OCI-LY1 (cell line): ENCODE measurements at regions not wholly inside any gene's neighbourhood (a gene's known extent, or its start where the extent isn't known, plus 50 kb on each side); places are given as distances from the start of the nearest gene placed in this dataset.

Source experiments
- H2AFZ ChIP-seq: fragments of 200-600 bp; sonication (generic), shearing (Covaris generic); 2 replicates; pipeline ENCODE4 v1.6.0; 2014; ENCODE audit warnings: antibody characterized with exemption, mild to moderate bottlenecking, low read length
- H3F3A ChIP-seq: fragments of 200-600 bp; sonication (generic), shearing (Covaris generic); 2 replicates; pipeline ENCODE4 v1.6.0; 2014; ENCODE audit warnings: mild to moderate bottlenecking, antibody characterized with exemption, low read length, moderate library complexity; ENCODE audit not compliant: insufficient read depth
- H3K27ac ChIP-seq: fragments of 200-600 bp; sonication (generic); 2 replicates; pipeline ENCODE4 v1.5.1; 2014; ENCODE audit warnings: low read length, mixed run types, mild to moderate bottlenecking, low read depth; ENCODE audit not compliant: poor library complexity, severe bottlenecking
- H3K27me3 ChIP-seq: fragments of 200-600 bp; sonication (generic); 2 replicates; pipeline ENCODE4 v1.6.0; 2014; ENCODE audit warnings: antibody characterized with exemption, mild to moderate bottlenecking, low read length, moderate library complexity; ENCODE audit not compliant: insufficient read depth
- H3K36me3 ChIP-seq: fragments of 200-600 bp; sonication (generic); 2 replicates; pipeline ENCODE4 v1.6.1; 2014; ENCODE audit warnings: mild to moderate bottlenecking, antibody characterized with exemption, low read length, moderate library complexity, mixed read lengths; ENCODE audit not compliant: insufficient read depth
- H3K4me1 ChIP-seq: fragments of 200-600 bp; sonication (generic); 2 replicates; pipeline ENCODE4 v1.5.1; 2014; ENCODE audit warnings: mild to moderate bottlenecking, low read length, moderate library complexity; ENCODE audit not compliant: insufficient read depth, severe bottlenecking
- H3K4me2 ChIP-seq: fragments of 200-600 bp; sonication (generic), shearing (Covaris generic); 2 replicates; pipeline ENCODE4 v1.6.1; 2014; ENCODE audit warnings: low read length
- H3K4me3 ChIP-seq: fragments of 200-600 bp; sonication (generic); 2 replicates; pipeline ENCODE4 v1.5.1; 2014; ENCODE audit warnings: low read length, low read depth, mild to moderate bottlenecking, mixed read lengths; ENCODE audit not compliant: poor library complexity, severe bottlenecking
- H3K79me2 ChIP-seq: fragments of 200-600 bp; shearing (Covaris generic); 2 replicates; pipeline ENCODE4 v1.6.1; 2016; ENCODE audit warnings: mixed run types, low read length, mixed read lengths; ENCODE audit not compliant: insufficient read depth
- H3K9ac ChIP-seq: fragments of 200-600 bp; sonication (generic), shearing (Covaris generic); 2 replicates; pipeline ENCODE4 v1.6.1; 2014; ENCODE audit warnings: mild to moderate bottlenecking, low read length, mixed read lengths
- H3K9me2 ChIP-seq: fragments of 200-600 bp; sonication (generic), shearing (Covaris generic); 2 replicates; pipeline ENCODE4 v1.6.1; 2014; ENCODE audit warnings: low read depth, mild to moderate bottlenecking, low read length, mixed read lengths
- H3K9me3 ChIP-seq: fragments of 200-600 bp; shearing (Covaris generic); 2 replicates; pipeline ENCODE4 v1.6.1; 2014; ENCODE audit warnings: low read length, mixed read lengths
- H4K20me1 ChIP-seq: fragments of 200-600 bp; sonication (generic), shearing (Covaris generic); 2 replicates; pipeline ENCODE4 v1.6.0; 2016; ENCODE audit warnings: mild to moderate bottlenecking, low read length; ENCODE audit not compliant: insufficient read depth
- EZH2 ChIP-seq: fragments of 200-600 bp; sonication (generic), shearing (Covaris generic); IDR thresholded peaks from 2 replicates; pipeline ENCODE4 v1.8.0; 2017; ENCODE audit warnings: borderline replicate concordance, mixed run types, mild to moderate bottlenecking, antibody characterized with exemption, low read length, moderate library complexity, mixed read lengths
- TF ChIP-seq, protein P1 (sequence below): fragments of 200-600 bp; sonication (generic), shearing (Covaris generic); IDR thresholded peaks from 2 replicates; pipeline ENCODE4 v1.5.1; 2017; ENCODE audit warnings: mild to moderate bottlenecking, antibody characterized with exemption, low read length, moderate library complexity, mixed read lengths

DNA sequence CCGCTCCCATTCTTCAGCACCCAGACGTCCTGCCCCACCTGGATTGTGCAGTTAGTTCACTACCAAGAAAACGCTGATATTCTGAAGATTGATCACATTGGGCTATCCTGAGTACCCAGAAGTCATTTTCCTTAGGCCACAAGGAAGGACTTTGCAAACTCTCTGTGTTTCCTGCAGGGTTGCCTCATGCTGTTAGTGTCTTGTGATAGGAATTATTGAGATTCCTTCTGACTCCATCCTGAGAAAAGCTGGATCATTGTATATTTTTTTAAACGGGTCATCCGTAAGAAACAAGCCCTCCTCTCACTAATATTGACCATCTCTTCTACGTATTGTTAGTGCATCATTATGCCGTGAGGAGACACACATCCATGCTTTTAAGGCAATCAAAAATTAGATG, 96.0 kb upstream of the DAPK1 start:
- Histone ChIP-seq H4K20me1 (no peaks in the 10 kb centered on the region), H3K27ac (no peak overlapping the region), H3K36me3 (no peaks in the 10 kb centered on the region), H3K4me2 (no peak overlapping the region), H3K4me1 (no peaks in the 10 kb centered on the region), H2AFZ (no peak overlapping the region), H3K79me2 (no peaks in the 10 kb centered on the region), H3K27me3 (no peaks in the 10 kb centered on the region), H3K9ac (no peak overlapping the region), H3K9me3 (no peaks in the 10 kb centered on the region), H3F3A (no peaks in the 10 kb centered on the region), H3K9me2 (no peaks in the 10 kb centered on the region), H3K4me3 (no peak overlapping the region)
- TF ChIP-seq EZH2: no peak
- TF ChIP-seq, protein P1, sequence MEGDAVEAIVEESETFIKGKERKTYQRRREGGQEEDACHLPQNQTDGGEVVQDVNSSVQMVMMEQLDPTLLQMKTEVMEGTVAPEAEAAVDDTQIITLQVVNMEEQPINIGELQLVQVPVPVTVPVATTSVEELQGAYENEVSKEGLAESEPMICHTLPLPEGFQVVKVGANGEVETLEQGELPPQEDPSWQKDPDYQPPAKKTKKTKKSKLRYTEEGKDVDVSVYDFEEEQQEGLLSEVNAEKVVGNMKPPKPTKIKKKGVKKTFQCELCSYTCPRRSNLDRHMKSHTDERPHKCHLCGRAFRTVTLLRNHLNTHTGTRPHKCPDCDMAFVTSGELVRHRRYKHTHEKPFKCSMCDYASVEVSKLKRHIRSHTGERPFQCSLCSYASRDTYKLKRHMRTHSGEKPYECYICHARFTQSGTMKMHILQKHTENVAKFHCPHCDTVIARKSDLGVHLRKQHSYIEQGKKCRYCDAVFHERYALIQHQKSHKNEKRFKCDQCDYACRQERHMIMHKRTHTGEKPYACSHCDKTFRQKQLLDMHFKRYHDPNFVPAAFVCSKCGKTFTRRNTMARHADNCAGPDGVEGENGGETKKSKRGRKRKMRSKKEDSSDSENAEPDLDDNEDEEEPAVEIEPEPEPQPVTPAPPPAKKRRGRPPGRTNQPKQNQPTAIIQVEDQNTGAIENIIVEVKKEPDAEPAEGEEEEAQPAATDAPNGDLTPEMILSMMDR: no peak

DNA sequence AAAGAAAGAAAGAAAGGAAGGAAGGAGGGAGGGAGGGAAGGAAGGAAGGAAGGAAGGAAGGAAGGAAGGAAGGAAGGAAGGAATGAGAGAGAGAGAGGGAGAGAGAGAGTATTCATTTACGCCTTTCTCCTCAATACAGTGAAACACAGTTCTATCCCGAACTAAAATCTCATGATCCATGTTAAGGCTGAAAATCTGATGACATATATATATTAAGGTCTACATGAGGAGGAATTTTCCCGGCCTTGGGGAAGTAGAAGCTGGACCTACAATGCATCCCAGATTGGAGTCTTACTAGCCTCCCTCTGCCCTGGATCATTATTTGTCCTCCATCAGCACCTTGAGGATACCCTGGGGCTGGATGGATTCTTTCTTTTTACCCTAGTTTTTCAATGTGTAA, 95.1 kb upstream of the DAPK1 start:
- no peaks in the 10 kb centered on the region for H3K9me2 ChIP-seq
- no peaks in the 10 kb centered on the region for H3K4me1 ChIP-seq
- no peaks in the 10 kb centered on the region for H3F3A ChIP-seq
- H3K9me3 ChIP-seq: no peaks in the 10 kb centered on the region
- H3K27me3 ChIP-seq: no peaks in the 10 kb centered on the region
- TF ChIP-seq, protein P1: no peak
- TF ChIP-seq EZH2: no peak
- no peaks in the 10 kb centered on the region for H4K20me1 ChIP-seq
- no peak overlapping the region for H3K27ac ChIP-seq
- no peak overlapping the region for H2AFZ ChIP-seq
- H3K36me3 ChIP-seq: no peaks in the 10 kb centered on the region
- H3K9ac ChIP-seq: no peak overlapping the region
- no peak overlapping the region for H3K4me3 ChIP-seq
- no peak overlapping the region for H3K4me2 ChIP-seq
- H3K79me2 ChIP-seq: no peaks in the 10 kb centered on the region

DNA sequence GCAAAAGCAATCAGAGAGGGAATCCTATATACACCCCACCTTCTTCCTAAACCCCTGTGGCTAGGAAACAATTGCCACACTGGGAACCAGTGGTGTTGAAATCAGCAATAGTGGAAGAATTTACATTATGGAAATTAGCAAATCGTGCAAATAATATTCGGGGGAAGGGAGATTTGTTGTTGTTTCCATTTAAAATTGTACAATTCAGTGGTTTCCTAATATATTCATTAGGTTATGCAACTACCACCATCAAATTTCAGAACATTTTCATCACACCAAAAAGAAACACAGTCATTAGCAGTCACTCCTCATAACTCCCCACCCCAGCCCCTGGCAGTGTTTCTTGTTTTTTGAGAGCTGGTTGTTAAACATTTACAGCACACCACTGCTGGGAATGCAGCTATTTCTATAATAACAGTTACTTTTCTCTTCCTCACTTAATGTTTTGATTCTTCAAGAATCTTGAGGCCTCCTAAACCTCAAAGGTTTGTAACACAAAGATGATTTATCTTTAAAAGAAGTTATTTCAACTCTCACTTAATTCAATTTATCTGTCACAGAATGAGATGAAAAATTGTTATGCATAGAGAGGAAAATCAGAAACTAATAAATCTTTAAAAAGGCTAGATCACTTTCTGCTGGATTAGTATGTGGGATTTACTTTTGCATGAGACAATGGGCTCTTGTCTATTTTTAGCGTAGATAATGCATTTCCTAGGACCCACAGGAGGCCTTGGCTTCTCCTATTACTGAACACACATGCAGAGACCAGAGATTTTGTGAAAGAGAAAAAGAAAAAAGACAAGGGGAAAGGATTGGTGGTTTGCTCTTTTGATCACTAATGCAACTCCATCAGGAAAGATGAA, 91.8 kb upstream of the DAPK1 start:
- H3F3A ChIP-seq: no peaks in the 10 kb centered on the region
- no peak overlapping the region for H2AFZ ChIP-seq
- H3K4me2 ChIP-seq: no peak overlapping the region
- H3K4me3 ChIP-seq: no peak overlapping the region
- no peak overlapping the region for H3K27ac ChIP-seq
- H3K9me3 ChIP-seq: no peaks in the 10 kb centered on the region
- TF ChIP-seq EZH2: no peak
- TF ChIP-seq, protein P1: no peak
- H3K9me2 ChIP-seq: no peaks in the 10 kb centered on the region
- no peak overlapping the region for H3K9ac ChIP-seq
- H3K27me3 ChIP-seq: no peaks in the 10 kb centered on the region
- no peaks in the 10 kb centered on the region for H4K20me1 ChIP-seq
- no peaks in the 10 kb centered on the region for H3K79me2 ChIP-seq
- no peaks in the 10 kb centered on the region for H3K36me3 ChIP-seq
- no peaks in the 10 kb centered on the region for H3K4me1 ChIP-seq
